ENCODE measurements at regions not wholly inside any gene's neighbourhood (a gene's known extent, or its start where the extent isn't known, plus 50 kb on each side); places are given as distances from the start of the nearest gene placed in this dataset.
A peak's percentile ranks its signal among the peaks of the same experiment; 100 is the strongest.

GRCh38 chr17:52388941-52389340 is 230.4 kb upstream of the CA10 start:
- DNase-seq, result no peak
- CTCF ChIA-PET, result no interaction called here
- POLR2A ChIA-PET, result no interaction called here
- intact Hi-C loops (cut with DNase I, micrococcal nuclease), result no loop called here
- no peak for TF ChIP-seq CTCF (IDR thresholded peaks at IDR 0.05)
- peaks cover 0 to 6% of the 10 kb centered on the region in 2 experiments for H3K9me3 ChIP-seq (ENCODE audit: control insufficient read depth in 1 of 2, insufficient read depth in 1 of 2, low read length in 2 of 2)
- no peaks in the 10 kb centered on the region for H3K4me1 Mint-ChIP-seq (ENCODE audit: low read depth)
- H3K36me3 Mint-ChIP-seq (ENCODE audit: low read depth), result no peaks in the 10 kb centered on the region
- no peak overlapping the region for H3K4me3 ChIP-seq (ENCODE audit: low read length)
- no peaks in the 10 kb centered on the region for H3K27me3 ChIP-seq (ENCODE audit: control insufficient read depth in 1 of 2, insufficient read depth in 2 of 2, low read length in 2 of 2)
- peaks cover 9% of the 10 kb centered on the region for H3K9me3 Mint-ChIP-seq
- ATAC-seq (ENCODE audit: poor library complexity), result no peak
- no peak overlapping the region for H3K4me3 Mint-ChIP-seq
- no peaks in the 10 kb centered on the region for H3K4me1 ChIP-seq (ENCODE audit: insufficient read depth, low read length)
- no peaks in the 10 kb centered on the region for H3K36me3 ChIP-seq (ENCODE audit: insufficient read depth, low read length)
- H3K27ac Mint-ChIP-seq, result no peak overlapping the region
- no peaks in the 10 kb centered on the region for H3K27me3 Mint-ChIP-seq
- H3K27ac ChIP-seq (ENCODE audit: low read depth in 1 of 2, low read length in 2 of 2), result no peak overlapping the region

- H3K4me1 Mint-ChIP-seq (ENCODE audit: low read depth), result no peaks in the 10 kb centered on the region
- no peak for TF ChIP-seq CTCF (IDR thresholded peaks at IDR 0.05)
- ATAC-seq (ENCODE audit: poor library complexity) (no peak), DNase-seq (no peak)
- no peak overlapping the region for H3K4me3 Mint-ChIP-seq
- no peaks in the 10 kb centered on the region for H3K27me3 Mint-ChIP-seq
- no peak overlapping the region for H3K27ac ChIP-seq (ENCODE audit: low read depth in 1 of 2, low read length in 2 of 2)
- H3K27ac Mint-ChIP-seq, result no peak overlapping the region
- no peaks in the 10 kb centered on the region for H3K27me3 ChIP-seq (ENCODE audit: control insufficient read depth in 1 of 2, insufficient read depth in 2 of 2, low read length in 2 of 2)
- H3K36me3 Mint-ChIP-seq (ENCODE audit: low read depth), result no peaks in the 10 kb centered on the region
- CTCF ChIA-PET, result no interaction called here
- intact Hi-C loops (cut with DNase I, micrococcal nuclease), result no loop called here
- H3K36me3 ChIP-seq (ENCODE audit: insufficient read depth, low read length), result no peaks in the 10 kb centered on the region
- no peaks in the 10 kb centered on the region for H3K4me1 ChIP-seq (ENCODE audit: insufficient read depth, low read length)
- H3K9me3 ChIP-seq (ENCODE audit: control insufficient read depth in 1 of 2, insufficient read depth in 1 of 2, low read length in 2 of 2), result peaks cover 0 to 11% of the 10 kb centered on the region in 2 experiments
- POLR2A ChIA-PET, result no interaction called here
- H3K4me3 ChIP-seq (ENCODE audit: low read length), result no peak overlapping the region
- peaks cover 9% of the 10 kb centered on the region for H3K9me3 Mint-ChIP-seq
Measured at GRCh38 chr17:52384695-52385094, 226.2 kb upstream of the CA10 start.

GRCh38 chr17:52383493-52384100 is 225.1 kb upstream of the CA10 start:
- Mint-ChIP-seq H3K9me3 (peaks cover 9% of the 10 kb centered on the region), H3K4me3 (no peak overlapping the region), H3K36me3 (ENCODE audit: low read depth) (no peaks in the 10 kb centered on the region), H3K4me1 (ENCODE audit: low read depth) (no peaks in the 10 kb centered on the region), H3K27me3 (no peaks in the 10 kb centered on the region), H3K27ac (no peak overlapping the region)
- H3K36me3 ChIP-seq (ENCODE audit: insufficient read depth, low read length), result no peaks in the 10 kb centered on the region
- peak in 1 of 14 experiments; percentile 1 for DNase-seq
- peaks cover 0 to 11% of the 10 kb centered on the region in 2 experiments for H3K9me3 ChIP-seq (ENCODE audit: control insufficient read depth in 1 of 2, insufficient read depth in 1 of 2, low read length in 2 of 2)
- CTCF ChIA-PET, result no interaction called here
- no peak overlapping the region for H3K4me3 ChIP-seq (ENCODE audit: low read length)
- ATAC-seq (ENCODE audit: poor library complexity), result no peak
- no peaks in the 10 kb centered on the region for H3K4me1 ChIP-seq (ENCODE audit: insufficient read depth, low read length)
- no peak overlapping the region for H3K27ac ChIP-seq (ENCODE audit: low read depth in 1 of 2, low read length in 2 of 2)
- POLR2A ChIA-PET, result no interaction called here
- no peaks in the 10 kb centered on the region for H3K27me3 ChIP-seq (ENCODE audit: control insufficient read depth in 1 of 2, insufficient read depth in 2 of 2, low read length in 2 of 2)
- intact Hi-C loops (cut with DNase I, micrococcal nuclease), result no loop called here
- TF ChIP-seq CTCF (IDR thresholded peaks at IDR 0.05), result no peak
